ENCODE measurements at regions not wholly inside any gene's neighbourhood (a gene's known extent, or its start where the extent isn't known, plus 50 kb on each side); places are given as distances from the start of the nearest gene placed in this dataset.
"Not testable (repeated sequence)": the region's sequence is repeated elsewhere in the genome, so short reads cannot be mapped to it uniquely, and the experiment has no call there.

DNA sequence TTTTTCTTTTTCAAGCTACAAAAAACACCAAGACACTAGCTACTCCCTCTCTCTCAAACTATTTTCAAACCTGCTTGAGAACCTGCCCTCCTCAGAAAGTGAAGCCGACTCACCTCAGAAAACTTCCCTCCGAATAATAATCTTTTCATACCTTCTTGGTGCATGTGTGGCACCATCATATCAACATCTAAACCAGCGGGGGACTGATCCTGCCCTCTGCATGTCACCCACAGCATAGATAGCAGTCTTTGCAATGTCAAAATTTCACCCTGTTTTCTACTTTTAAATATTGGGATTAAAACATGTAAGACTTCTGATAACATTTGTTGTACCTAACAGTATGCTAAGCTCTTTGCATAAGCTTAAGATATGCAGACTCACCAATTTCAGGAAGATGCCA, 1260.3 kb downstream of the PLA2G4A start:
- DNase-seq: no peak

DNA sequence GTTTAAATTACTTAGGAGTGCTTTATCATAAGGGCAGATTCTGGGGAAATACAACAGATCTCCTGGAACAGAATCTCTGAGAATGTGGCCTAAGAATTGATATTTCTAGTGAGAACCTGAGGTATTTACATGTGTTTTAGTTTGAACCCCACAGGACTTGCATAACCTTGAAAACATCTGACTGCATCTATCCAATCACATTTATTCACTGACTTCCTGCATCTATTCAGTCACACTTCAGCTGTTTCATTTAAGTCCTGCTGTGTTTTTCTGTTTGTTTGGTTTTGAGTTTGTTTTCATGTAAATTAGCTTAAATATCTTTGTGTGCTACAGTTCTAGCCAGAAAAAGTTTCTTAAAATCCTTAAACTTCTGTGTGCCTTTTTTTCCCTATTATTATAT, 1260.7 kb downstream of the PLA2G4A start:
- DNase-seq: peak; percentile 8

DNA sequence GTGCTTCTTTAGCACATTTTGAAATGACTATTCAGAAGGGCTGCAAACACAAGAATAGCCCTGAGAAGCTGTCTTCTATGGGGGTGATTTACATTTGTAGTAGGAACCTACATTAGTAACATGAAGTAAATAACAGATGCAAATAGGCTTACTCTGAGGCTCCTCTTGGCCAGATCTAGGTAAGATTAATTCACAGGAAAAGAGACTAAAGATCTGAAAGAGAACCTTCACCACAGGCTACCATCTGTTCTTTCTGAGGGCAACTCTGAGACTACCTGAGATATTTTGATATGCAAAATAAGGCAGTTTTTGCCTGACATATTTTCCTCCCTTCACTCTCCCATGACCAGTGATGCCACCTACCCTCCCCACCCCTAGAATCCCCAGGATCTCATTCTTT, 1267.8 kb downstream of the PLA2G4A start:
- DNase-seq: no peak

DNA sequence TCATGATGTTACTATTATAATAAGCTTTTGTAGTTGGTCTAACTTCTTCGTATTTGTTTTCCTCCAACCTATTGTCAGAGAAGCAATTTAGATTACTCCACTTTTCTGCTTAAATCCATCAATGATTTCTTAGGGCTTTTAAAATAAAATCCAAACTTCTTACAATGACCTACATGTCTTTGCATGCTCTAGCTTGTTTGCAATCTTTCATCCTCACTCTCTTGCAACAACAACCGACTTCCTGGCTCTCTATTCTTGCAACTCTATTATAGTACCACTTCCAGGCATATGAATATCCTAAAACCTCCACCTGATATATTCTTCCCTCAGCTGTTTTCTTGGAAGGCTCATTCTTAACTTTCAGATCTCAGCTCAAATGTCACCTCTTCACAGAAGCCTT, 1288.7 kb downstream of the PLA2G4A start:
- no peak for DNase-seq

DNA sequence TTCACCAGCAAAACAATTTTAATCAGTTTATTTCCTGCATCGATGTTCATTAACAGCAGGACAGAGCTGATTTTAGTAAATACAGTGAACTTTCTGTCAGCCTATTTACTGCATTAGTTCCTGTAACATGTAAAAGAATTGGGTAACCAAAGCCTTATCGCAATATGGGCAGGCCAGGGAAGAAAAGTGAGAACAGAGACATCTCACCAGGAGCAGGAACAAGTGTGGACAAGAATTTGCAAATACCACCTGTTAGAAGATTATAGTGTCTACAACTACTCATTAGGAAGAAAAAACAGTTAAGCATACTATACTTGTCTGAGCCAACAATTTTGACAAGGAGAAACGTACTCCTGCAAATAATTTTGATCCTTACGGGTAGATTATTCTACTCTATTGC, 1293.9 kb downstream of the PLA2G4A start:
- no peak for DNase-seq

DNA sequence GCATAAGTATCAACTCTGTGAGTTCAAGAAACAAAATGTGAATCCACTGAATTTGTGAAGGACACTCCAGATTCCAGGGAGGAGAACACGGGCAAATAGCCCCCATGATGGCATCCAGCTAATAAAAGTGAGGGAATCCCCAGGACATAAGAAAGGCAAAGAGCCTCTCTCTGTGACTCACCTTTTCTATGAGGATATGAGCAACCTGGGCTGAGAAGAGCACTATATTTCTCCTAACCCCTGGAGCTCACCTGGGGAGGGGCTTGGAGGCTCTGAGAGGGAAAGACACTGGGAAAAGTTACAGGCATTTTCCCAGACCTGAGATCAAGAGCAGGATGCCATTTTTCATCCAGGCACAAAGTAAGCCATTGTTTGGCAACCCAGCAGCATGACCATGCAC, 1298.8 kb downstream of the PLA2G4A start:
- DNase-seq: no peak

DNA sequence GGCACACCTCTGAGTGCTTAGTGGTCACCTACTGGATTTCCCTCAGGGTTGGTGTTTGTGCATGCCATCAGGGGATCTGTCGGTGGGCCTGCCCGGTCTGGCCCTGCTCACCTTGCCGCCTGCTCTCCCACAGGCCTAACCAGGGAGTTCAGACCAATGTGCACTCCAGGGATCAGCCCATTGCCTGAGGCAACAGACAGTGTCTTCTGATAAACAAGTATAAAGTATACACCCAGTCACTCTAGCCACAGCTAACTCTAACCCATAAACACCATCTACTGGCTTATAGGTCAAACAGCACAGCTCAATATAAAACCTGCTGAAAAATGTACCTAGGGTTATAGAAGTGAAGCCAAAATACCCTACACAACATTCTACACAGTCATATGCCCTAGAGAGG, 1300.0 kb downstream of the PLA2G4A start:
- peak; percentile 27 for DNase-seq

DNA sequence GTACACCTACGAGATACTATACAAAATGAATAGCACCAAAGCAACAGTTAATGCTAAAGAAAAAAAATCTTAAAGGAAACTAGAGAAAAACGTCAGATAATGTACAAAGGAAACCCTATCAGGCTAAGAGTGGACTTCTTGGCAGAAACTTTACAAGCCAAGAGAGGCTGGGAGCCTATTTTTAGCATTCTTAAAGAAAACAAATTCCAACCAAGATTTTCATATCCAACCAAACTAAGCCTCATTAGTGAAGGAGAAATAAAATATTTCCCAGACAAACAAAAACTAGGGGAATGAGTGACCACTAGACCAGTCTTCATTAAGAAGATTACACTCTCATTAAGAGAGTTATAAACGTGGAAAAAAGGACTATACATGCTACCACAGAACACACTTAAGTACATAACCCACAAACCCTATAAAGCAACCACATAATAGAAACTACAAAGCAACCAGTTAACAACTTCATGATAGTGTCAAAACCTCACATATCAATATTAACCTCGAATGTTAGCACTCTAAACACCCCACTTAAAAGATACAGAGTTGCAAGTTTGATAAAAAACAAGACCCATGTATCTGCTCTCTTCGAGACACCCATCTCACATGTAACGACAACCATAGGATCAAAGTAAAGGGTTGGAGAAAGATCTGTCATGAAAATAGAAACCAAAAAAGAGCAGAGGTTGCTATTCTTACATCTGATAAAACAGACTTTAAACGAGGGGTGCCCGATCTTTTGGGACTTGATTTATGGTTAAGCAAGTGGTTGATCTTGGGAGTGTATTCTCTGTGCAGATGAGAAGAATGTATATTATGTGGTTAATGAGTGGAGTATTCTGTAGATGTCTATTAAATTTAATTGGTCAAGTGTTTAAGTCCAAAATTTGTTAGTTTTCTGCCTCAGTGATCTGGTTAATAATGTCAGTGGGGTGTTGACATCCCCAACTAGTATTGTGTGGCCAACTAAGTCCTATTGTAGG, 1301.4 kb downstream of the PLA2G4A start:
- DNase-seq: no peak

DNA sequence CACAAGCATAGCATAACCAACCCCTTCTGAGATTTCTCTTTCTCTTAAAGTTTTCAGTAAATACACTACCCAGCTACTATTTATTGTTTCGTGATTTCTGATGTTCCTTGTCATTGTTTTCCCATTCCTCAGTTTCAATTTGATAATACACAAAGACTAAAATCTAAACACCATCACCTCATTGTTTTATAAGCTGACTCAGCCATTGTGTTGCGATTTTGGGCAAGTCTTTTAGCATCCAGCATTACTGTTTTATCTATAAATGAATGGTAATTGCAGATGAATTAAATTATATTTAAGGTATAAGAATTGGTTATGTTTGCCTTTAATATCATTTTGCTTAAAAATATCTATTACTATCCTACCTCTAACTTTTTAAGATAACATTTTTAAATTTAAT, 1308.5 kb downstream of the PLA2G4A start:
- DNase-seq: peak; percentile 7

DNA sequence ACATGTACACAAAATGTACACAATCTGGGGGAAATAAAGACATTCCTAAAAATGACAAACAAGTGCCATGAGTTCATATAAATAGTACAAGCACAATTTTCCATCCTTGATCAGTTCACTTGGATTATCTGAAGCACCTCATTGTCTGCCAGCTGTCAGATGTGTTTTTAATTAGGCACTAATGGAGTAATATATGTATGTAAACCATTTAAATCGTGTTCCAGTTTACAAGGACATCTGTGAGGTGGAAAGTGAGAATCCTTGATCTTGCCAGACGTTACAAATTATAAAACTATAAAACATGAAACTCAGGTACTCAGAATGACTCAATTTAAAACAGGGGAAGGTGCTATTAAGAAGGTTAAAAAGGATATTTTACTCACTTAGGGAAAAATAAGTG, 1312.2 kb downstream of the PLA2G4A start:
- no peak for DNase-seq

DNA sequence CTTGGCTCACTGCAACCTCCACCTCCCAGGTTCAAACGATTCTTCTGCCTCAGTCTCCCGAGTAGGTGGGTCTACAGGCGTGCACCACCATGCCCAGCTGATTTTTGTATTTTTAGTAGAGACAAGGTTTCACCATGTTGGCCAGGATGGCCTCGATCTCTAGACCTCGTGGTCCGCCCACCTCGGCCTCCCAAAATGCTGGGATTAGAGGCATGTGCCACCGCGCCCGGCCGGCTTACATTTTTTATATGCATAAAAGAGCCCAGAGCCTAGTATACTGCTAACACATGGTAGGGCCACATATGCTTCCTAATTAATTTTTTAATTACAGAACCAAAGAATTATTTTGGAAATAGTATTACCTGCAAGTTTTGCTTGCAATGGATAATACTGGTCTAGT, 1325.4 kb downstream of the PLA2G4A start:
- no peak for DNase-seq

DNA sequence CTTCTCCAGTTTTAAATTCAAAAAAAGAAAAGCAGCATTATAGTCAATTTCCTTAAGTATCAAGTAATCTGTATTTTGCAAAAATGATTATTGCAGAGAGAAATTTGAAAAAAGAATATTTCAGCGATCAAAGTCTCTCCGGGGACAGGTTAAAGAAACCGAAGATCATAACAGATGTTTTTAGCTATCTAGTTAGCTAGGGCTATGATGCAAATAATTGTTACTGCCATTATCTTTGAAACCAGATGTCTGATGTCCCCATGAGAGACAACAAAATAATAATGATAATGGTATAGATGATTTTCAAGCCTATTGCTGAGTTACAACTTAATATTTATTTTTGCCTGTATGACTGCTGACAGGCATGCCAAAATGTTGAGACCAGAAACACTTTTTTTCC, 1326.0 kb downstream of the PLA2G4A start:
- no peak for DNase-seq

DNA sequence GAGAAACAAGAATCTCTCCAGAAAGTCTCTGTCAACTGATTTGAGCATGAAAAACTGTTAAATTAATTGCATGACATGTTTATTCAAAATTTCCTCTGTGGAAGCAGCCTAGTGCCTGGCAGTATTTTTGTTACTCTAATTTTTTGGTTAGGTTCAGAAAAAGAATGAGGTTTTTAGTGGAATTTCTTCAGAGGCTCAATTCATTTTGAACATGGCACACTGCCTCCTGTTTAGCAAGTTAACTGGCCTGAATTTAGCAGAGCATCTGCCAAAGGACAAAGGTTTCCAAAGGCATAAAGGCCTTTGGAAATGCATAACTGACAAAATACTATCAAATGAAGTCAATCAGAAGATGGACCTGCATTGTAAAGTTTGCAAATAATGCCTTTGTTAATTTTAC, 1326.5 kb downstream of the PLA2G4A start:
- no peak for DNase-seq

DNA sequence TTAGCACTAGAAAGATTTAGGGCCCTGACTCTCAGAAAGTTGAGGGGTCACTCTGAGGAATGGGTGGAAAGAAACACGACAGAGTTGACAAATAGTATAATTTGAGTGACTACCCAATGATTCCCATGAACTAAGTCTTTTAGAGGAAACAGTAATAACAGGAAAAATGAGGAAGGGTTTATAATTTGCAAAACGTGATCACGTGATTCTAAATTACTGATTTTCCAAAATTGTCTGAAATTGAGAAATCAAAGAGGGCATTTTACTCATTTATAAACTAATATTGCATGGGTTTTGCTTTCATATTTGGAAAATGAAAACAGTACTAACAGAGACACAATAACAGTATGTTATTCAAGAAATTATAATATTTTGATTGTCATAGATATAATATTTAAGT, 1335.7 kb downstream of the PLA2G4A start:
- no peak for DNase-seq

DNA sequence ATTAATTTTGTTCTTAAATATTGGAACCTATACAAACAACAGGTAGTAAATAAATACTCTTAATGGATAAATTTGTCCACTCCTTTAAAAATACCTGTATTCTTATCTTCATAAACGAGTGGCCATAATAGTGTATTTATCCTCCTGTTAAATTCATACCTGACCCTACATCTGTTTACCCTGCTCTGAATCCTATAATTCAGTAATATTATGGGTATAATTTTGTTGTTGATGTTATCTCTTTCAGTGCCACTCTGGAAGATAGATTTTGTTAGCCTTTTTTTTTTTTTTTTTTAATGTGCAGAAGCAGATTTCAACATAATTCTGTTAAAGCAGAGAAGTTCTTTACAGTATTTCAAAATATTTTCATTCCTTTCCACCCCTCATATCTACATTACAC, 1337.9 kb downstream of the PLA2G4A start:
- no peak for DNase-seq

DNA sequence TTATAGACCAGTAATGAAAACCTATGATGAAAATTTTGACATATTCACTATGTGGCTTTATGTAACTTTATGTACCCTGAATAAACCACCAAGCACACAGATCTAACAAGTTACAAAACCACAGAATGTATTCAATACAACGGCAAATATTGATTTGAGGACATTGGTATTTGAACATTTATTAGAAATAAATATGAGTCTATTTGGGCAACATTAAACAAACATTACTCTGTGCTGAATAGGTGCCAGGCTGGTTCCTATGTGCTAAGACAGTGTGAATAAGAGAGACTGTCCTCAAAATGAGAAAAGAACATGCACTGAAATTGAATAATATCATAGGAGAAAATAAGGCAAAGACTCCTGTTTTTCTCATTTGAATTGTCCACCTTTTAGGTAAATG, 1341.2 kb downstream of the PLA2G4A start:
- DNase-seq: no peak

DNA sequence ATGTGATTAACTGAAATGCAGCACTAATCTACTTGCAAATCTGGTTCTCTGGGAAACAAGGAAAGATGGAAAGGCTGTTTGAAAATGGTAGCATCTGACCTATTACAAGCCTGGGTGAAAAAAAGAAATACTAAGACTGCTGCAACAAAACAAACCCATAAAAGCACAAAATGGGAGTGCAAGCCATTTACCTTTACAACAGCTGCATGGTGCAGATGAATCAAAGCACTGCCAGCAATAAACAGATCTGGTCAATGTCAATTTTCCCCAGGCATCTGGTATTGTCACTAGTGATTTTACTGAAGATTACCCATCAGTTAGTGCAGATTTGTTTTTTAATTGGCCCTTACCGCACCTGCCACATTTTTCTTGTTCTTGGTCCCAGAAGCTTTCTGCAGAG, 1341.7 kb downstream of the PLA2G4A start:
- no peak for DNase-seq

DNA sequence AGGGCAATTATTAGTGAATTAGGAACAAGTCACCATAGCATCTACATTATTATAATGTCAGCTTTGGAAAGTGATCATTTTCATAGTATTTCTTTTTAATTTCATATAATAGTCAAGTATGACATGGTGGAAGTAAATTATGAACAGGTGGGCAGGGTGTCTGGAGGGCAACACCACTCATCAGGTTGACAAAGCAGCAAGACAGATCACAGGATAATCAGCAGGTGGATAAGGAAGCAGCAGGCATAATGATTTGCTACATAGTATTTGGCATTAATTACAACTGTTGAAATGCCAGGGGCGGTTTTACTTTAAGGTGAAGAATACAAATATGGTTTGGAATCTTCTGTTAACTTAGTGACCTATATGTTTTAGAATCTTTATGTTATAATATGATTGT, 1342.2 kb downstream of the PLA2G4A start:
- DNase-seq: no peak

DNA sequence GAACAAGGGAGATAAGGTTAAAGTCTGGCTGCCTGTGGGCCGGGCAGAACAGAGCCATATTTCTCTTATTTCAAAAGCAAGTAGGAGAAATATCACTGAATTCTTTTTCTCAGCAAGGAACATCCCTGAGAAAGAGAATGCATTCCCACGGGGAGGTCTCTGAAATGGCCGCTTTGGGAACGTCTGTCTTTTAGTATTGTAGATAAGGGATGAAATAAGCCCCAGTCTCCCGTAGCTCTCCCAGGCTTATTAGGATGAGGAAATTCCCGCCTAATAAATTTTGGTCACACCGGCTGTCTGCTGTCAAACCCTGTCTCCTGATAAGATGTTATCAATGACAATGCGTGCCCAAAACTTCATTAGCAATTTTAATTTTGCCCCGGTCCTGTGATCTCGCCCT, 1353.3 kb downstream of the PLA2G4A start:
- not testable (repeated sequence) for DNase-seq

DNA sequence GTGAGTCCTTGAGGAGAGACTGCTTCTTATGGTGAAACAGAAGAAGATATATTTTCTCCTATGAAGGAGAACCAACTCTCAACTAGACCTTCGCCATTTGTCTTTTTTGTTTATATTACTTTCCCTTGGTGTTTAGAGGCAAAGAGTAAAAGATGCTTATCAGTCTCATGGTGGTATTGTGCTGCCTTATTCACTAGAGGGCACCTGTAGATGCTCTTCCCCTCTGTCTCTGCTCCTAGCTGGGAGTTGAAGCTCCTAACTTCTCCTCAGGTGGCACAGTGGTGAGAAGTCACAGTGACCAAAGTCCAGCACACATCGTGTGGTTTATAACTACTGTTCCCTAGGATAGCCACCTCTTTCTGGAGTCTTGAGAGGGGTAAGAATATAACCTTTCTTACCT, 1359.6 kb downstream of the PLA2G4A start:
- no peak for DNase-seq

DNA sequence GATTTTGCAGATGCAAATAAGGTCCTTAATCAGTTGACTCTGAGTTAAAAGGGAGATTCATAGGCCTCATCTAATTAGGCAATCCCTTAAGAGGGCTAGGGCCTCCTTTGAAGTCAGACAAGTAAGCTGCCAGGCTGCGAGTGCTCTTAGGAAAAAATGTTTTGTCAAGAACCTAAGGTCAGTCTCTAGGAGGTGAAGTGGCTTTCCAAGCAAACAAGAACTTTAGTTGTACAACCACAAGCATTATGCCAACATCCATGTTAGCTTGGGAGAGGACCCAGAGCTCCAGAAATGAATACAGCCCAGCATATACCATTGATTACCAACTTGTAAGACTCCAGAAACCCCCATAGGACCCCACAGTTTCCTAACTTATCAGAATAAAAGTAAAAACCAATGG, 1366.2 kb downstream of the PLA2G4A start:
- DNase-seq: no peak

DNA sequence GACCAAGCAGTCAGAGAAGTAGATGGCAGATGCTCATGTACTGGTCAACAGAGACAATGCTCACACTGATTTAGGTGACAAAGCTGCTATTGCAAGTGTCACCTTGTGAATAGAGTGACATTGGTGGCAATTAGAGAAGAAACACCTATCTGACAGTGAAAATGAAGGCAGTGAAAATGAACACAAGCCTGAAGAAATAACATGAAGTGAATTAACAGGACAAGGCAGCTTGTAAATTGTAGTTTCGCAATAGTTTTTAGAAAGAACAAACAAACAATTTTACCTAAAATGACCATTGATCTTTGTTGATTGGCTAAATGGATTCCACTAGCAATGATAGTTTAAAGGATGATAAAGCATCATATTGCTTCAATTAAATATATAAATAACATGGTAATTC, 1389.5 kb downstream of the PLA2G4A start:
- no peak for DNase-seq

DNA sequence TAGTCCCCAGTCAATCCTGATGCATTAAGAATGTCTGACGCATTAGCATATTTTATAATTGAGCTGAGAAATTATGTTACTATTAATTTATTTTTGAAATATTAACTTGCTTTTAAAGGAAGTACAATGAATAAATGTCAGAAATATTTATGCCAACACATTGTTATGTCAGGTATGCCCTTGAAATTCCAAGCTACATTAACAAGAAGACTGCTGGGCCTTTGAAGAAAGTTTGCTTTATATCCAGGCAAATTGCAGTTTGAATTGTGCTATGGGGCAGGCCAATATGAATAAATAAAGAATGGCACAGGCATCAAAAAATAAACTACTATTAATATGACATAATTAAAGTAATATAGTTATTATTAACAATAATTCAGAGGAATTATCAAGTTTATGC, 1391.3 kb downstream of the PLA2G4A start:
- DNase-seq: no peak

DNA sequence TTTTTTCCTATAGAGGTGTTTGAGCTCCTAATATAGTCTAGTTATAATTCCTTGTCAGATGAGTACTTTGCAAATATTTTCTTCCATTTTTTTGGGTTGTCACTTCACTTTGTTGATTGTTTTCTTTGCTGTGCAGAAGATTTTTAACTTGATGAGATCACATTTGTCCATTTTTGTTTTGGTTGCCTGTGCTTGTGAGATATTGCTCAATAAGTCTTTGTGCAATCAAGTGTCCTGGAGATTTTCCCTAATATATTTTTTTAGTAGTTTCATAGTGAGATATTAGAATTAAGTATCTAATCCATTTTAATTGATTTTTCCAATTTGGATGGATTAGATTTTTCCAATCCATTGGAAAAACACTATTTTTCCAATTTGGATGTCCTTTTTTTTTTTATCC, 1395.5 kb downstream of the PLA2G4A start:
- no peak for DNase-seq

DNA sequence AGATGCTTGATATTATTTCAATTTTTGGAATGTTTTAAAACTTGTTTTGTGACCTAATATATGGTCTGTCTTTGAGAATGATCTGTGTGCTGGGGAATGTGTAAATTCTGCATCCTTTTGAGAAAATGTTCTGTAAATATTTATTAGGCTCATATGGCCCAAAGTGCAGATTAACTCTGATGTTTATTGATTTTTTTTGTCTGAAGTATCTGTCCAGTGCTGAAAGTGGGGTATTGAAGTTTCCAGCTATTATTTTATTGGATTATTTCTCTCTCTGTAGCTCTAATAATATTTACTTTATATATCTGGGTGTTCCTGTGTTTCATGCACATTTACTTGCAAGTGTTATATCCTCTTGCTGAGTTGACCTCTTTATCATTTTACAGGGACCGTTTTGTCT, 1397.2 kb downstream of the PLA2G4A start:
- no peak for DNase-seq

Data from dermis blood vessel endothelial cell (primary cell).